GM12864 (cell line): ENCODE measurements at regions not wholly inside any gene's neighbourhood (a gene's known extent, or its start where the extent isn't known, plus 50 kb on each side); places are given as distances from the start of the nearest gene placed in this dataset.

Source experiments
- DNase-seq: peaks from one replicate; pipeline ENCODE4 v3.0.0-alpha.2; 2011; ENCODE audit warnings: low read depth
- H3K4me3 ChIP-seq: 2 replicates; pipeline ENCODE4 v1.5.1; 2011; ENCODE audit warnings: mild to moderate bottlenecking, low read depth, low read length, control low read depth
- CTCF ChIP-seq: IDR thresholded peaks from 2 replicates; pipeline ENCODE4 v1.5.1; 2011; ENCODE audit warnings: low read depth, mild to moderate bottlenecking, moderate library complexity, low read length, control low read depth, inconsistent platforms; ENCODE audit errors: missing control alignments

GRCh38 chrY:20681935-20682334, 74.0 kb upstream of the RPS4Y2 start:
- no peak for TF ChIP-seq CTCF
- no peak for DNase-seq
- no peak overlapping the region for H3K4me3 ChIP-seq

- TF ChIP-seq CTCF: no peak
- H3K4me3 ChIP-seq: no peak overlapping the region
- no peak for DNase-seq
Measured at GRCh38 chrY:20683371-20683770, 72.5 kb upstream of the RPS4Y2 start.

- TF ChIP-seq CTCF: no peak
- H3K4me3 ChIP-seq: no peak overlapping the region
- no peak for DNase-seq
Measured at GRCh38 chrY:20686674-20687073, 69.2 kb upstream of the RPS4Y2 start.
